Nucleus accumbens (tissue), 56 donors: ENCODE measurements at regions not wholly inside any gene's neighbourhood (a gene's known extent, or its start where the extent isn't known, plus 50 kb on each side); places are given as distances from the start of the nearest gene placed in this dataset.
"Not testable (repeated sequence)": the region's sequence is repeated elsewhere in the genome, so short reads cannot be mapped to it uniquely, and the experiment has no call there.

Source experiments
- DNase-seq, 56 donors: peaks; one replicate each; lab custom pipeline; 2025; lab: John Stamatoyannopoulos, UW

- DNase-seq, result no peak
Observed at GRCh38 chr15:75100679-75101078, 77.3 kb downstream of the PPCDC start.

- peak in 6 of 56 donors; percentile 3 to 26 (median 13) for DNase-seq
Observed at GRCh38 chr15:75104804-75105557, 81.6 kb downstream of the PPCDC start.

- DNase-seq, result no peak
Observed at GRCh38 chr15:75107516-75107907, 84.1 kb downstream of the PPCDC start.

GRCh38 chr15:75107908-75108838, 84.8 kb downstream of the PPCDC start:
- DNase-seq, result peak in 1 of 56 donors; percentile 11

GRCh38 chr15:75109021-75109735, 85.8 kb downstream of the PPCDC start:
- no peak for DNase-seq

GRCh38 chr15:75109736-75110130, 86.3 kb downstream of the PPCDC start:
- no peak for DNase-seq

- no peak for DNase-seq
Observed at GRCh38 chr15:75112278-75112847, 89.0 kb downstream of the PPCDC start.

- no peak for DNase-seq
Observed at GRCh38 chr15:75112848-75113492, 88.7 kb upstream of the C15orf39 start.

- no peak for DNase-seq
Observed at GRCh38 chr15:75114327-75114726, 87.4 kb upstream of the C15orf39 start.

- DNase-seq, result peak in 6 of 56 donors; percentile 2 to 29 (median 6)
Observed at GRCh38 chr15:75114796-75115195, 86.9 kb upstream of the C15orf39 start.

GRCh38 chr15:75115411-75115913, 86.2 kb upstream of the C15orf39 start:
- not testable (repeated sequence) for DNase-seq

- not testable (repeated sequence) for DNase-seq
Observed at GRCh38 chr15:75116143-75116542, 85.5 kb upstream of the C15orf39 start.

- DNase-seq, result no peak
Observed at GRCh38 chr15:75117993-75118392, 83.7 kb upstream of the C15orf39 start.

- DNase-seq, result not testable (repeated sequence)
Observed at GRCh38 chr15:75119312-75119711, 82.4 kb upstream of the C15orf39 start.

- no peak for DNase-seq
Observed at GRCh38 chr15:75121491-75121890, 80.2 kb upstream of the C15orf39 start.

- no peak for DNase-seq
Observed at GRCh38 chr15:75123395-75123794, 78.3 kb upstream of the C15orf39 start.

- DNase-seq, result not testable (repeated sequence)
Observed at GRCh38 chr15:75124278-75124677, 77.4 kb upstream of the C15orf39 start.

GRCh38 chr15:75125935-75126334, 75.7 kb upstream of the C15orf39 start:
- DNase-seq, result no peak

GRCh38 chr15:75126864-75127580, 74.7 kb upstream of the C15orf39 start:
- no peak for DNase-seq
